VCaP (cell line): ENCODE measurements at regions not wholly inside any gene's neighbourhood (a gene's known extent, or its start where the extent isn't known, plus 50 kb on each side); places are given as distances from the start of the nearest gene placed in this dataset.

Experiments
- H3K27ac ChIP-seq: fragments of 450-650 bp; 2 replicates; pipeline ENCODE4 v1.5.1; 2017
- TF ChIP-seq, protein P1 (sequence below): fragments of 450-650 bp; conservative IDR thresholded peaks from 2 replicates; pipeline ENCODE4 v1.5.1; 2017; ENCODE audit warnings: mild to moderate bottlenecking, moderate library complexity

DNA sequence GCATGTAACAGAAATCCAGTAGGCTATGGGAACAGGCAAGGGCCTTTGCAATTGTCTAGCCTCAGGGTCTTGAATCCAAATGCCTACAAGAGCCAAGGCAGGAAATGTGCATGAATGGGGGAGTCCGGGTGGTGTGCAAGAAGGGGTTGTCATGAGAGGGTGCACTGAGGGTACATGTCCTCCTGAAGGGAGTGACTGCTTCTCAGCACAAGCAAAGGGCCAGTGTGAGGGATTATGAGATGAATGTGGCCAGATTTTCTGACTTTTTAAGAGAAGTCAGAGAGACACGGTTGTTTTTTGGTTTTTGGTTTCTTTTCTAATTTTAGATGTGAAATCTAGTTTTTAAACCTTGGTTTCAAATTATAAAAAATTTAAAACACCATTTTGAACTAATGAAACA is 76.5 kb upstream of the LSM6 start:
- H3K27ac ChIP-seq, result no peak overlapping the region
- TF ChIP-seq, protein P1, sequence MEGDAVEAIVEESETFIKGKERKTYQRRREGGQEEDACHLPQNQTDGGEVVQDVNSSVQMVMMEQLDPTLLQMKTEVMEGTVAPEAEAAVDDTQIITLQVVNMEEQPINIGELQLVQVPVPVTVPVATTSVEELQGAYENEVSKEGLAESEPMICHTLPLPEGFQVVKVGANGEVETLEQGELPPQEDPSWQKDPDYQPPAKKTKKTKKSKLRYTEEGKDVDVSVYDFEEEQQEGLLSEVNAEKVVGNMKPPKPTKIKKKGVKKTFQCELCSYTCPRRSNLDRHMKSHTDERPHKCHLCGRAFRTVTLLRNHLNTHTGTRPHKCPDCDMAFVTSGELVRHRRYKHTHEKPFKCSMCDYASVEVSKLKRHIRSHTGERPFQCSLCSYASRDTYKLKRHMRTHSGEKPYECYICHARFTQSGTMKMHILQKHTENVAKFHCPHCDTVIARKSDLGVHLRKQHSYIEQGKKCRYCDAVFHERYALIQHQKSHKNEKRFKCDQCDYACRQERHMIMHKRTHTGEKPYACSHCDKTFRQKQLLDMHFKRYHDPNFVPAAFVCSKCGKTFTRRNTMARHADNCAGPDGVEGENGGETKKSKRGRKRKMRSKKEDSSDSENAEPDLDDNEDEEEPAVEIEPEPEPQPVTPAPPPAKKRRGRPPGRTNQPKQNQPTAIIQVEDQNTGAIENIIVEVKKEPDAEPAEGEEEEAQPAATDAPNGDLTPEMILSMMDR, result no peak

GRCh38 chr4:146098397-146098796 is 77.1 kb upstream of the LSM6 start:
- no peak overlapping the region for H3K27ac ChIP-seq
- TF ChIP-seq, protein P1, result no peak

DNA sequence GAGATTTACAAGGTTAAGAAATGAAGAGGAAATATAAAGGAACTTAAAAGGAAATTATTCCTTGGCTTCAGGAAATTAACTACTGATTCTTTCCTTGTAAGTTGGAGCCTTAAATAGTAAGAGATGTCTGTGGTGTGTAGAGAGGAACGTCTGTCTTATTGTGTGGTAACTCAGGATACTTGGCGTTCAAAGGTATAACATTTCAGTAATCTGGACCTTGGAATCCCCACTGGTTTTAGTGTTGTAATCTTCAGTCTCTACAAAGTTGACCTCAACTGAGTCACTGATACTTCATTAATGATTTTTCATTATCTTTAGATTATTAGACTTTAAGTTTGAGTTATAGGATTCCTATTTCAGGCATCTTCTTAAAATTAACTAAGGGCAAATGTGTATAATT is 79.1 kb upstream of the LSM6 start:
- TF ChIP-seq, protein P1, result no peak
- peak overlapping the region; percentile 48 for H3K27ac ChIP-seq

DNA sequence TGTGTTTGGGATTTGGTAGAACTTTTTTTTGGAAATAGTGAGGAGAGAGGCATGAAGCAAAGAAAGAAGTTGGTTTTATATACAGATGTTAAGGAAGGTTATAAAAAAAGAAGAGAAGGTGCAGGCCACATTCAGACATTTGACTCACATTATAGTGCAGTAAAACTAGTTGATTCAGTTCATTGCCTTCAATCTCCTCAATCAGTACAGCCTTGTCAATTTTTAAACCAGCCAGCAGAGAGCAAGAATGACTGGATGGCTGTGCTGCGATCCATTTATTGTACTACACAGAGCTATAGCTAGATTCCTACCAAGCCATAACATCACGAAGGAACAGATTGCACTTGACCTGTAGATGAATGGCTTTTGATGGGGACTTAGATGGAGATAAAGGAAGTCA is 79.7 kb upstream of the LSM6 start:
- TF ChIP-seq, protein P1, result no peak
- H3K27ac ChIP-seq, result peak overlapping the region; percentile 48

GRCh38 chr4:146095091-146095690 is 80.3 kb upstream of the LSM6 start:
- H3K27ac ChIP-seq, result peak overlapping the region; percentile 48
- TF ChIP-seq, protein P1, result peak; percentile 82

- TF ChIP-seq, protein P1, result no peak
Observed at GRCh38 chr4:146088690-146089089, 86.8 kb upstream of the LSM6 start.

GRCh38 chr4:146087856-146088255 is 87.7 kb upstream of the LSM6 start:
- no peak overlapping the region for H3K27ac ChIP-seq
- TF ChIP-seq, protein P1, result no peak

More at GRCh38 chr4:146088690-146089089, 86.8 kb upstream of the LSM6 start:
- no peak overlapping the region for H3K27ac ChIP-seq
